SU-DHL-6 (cell line): ENCODE measurements at regions not wholly inside any gene's neighbourhood (a gene's known extent, or its start where the extent isn't known, plus 50 kb on each side); places are given as distances from the start of the nearest gene placed in this dataset.
"Not testable (repeated sequence)": the region's sequence is repeated elsewhere in the genome, so short reads cannot be mapped to it uniquely, and the experiment has no call there.

Source experiments
- H2AFZ ChIP-seq: fragments of 200-600 bp; sonication (generic); 2 replicates; pipeline ENCODE4 v1.6.1; 2014; ENCODE audit warnings: low read depth, mild to moderate bottlenecking, moderate library complexity, mixed read lengths, antibody characterized with exemption, low read length; ENCODE audit not compliant: severe bottlenecking
- H3F3A ChIP-seq: fragments of 200-600 bp; shearing (Covaris generic); 2 replicates; pipeline ENCODE4 v1.6.0; 2016; ENCODE audit warnings: antibody characterized with exemption, mild to moderate bottlenecking; ENCODE audit not compliant: insufficient read depth
- H3K27ac ChIP-seq: fragments of 200-600 bp; sonication (generic); 2 replicates; pipeline ENCODE4 v1.5.1; 2016; ENCODE audit warnings: low read depth, mild to moderate bottlenecking, low read length, moderate library complexity, mixed read lengths
- H3K27me3 ChIP-seq: fragments of 200-600 bp; sonication (generic), shearing (Covaris generic); 2 replicates; pipeline ENCODE4 v1.6.0; 2014; ENCODE audit warnings: mild to moderate bottlenecking, low read length
- H3K36me3 ChIP-seq: fragments of 200-600 bp; sonication (generic); 2 replicates; pipeline ENCODE4 v1.6.1; 2014; ENCODE audit warnings: mild to moderate bottlenecking, low read length, mixed read lengths
- H3K4me2 ChIP-seq: fragments of 300-600, 200-600 bp; shearing (Covaris generic), sonication (generic); 2 replicates; pipeline ENCODE4 v1.6.0; 2014; ENCODE audit warnings: low read length, low read depth, mild to moderate bottlenecking; ENCODE audit not compliant: poor library complexity, severe bottlenecking
- H3K4me3 ChIP-seq: fragments of 200-600 bp; sonication (generic); 2 replicates; pipeline ENCODE4 v1.5.1; 2014; ENCODE audit warnings: antibody characterized with exemption, low read length, mild to moderate bottlenecking, mixed read lengths; ENCODE audit not compliant: insufficient read depth, poor library complexity, severe bottlenecking
- H3K79me2 ChIP-seq: fragments of 200-600 bp; sonication (generic); 2 replicates; pipeline ENCODE4 v1.6.1; 2014; ENCODE audit warnings: mild to moderate bottlenecking, low read length, moderate library complexity; ENCODE audit not compliant: insufficient read depth
- H3K9ac ChIP-seq: fragments of 200-600 bp; sonication (generic); 2 replicates; pipeline ENCODE4 v1.7.0; 2014; ENCODE audit warnings: mild to moderate bottlenecking, low read length
- H3K9me2 ChIP-seq: fragments of 200-600 bp; sonication (generic); replicated peaks from 2 replicates; pipeline ENCODE4 v1.6.1; 2014; ENCODE audit warnings: low read length; ENCODE audit not compliant: insufficient read depth
- H3K9me3 ChIP-seq: fragments of 200-600 bp; sonication (generic); 2 replicates; pipeline ENCODE4 v1.6.1; 2014; ENCODE audit warnings: low read length, mixed read lengths; ENCODE audit not compliant: insufficient read depth
- H4K20me1 ChIP-seq: fragments of 200-600 bp; sonication (generic); 2 replicates; pipeline ENCODE4 v1.6.1; 2014; ENCODE audit warnings: low read depth, mild to moderate bottlenecking, antibody characterized with exemption, low read length, moderate library complexity, mixed read lengths

DNA sequence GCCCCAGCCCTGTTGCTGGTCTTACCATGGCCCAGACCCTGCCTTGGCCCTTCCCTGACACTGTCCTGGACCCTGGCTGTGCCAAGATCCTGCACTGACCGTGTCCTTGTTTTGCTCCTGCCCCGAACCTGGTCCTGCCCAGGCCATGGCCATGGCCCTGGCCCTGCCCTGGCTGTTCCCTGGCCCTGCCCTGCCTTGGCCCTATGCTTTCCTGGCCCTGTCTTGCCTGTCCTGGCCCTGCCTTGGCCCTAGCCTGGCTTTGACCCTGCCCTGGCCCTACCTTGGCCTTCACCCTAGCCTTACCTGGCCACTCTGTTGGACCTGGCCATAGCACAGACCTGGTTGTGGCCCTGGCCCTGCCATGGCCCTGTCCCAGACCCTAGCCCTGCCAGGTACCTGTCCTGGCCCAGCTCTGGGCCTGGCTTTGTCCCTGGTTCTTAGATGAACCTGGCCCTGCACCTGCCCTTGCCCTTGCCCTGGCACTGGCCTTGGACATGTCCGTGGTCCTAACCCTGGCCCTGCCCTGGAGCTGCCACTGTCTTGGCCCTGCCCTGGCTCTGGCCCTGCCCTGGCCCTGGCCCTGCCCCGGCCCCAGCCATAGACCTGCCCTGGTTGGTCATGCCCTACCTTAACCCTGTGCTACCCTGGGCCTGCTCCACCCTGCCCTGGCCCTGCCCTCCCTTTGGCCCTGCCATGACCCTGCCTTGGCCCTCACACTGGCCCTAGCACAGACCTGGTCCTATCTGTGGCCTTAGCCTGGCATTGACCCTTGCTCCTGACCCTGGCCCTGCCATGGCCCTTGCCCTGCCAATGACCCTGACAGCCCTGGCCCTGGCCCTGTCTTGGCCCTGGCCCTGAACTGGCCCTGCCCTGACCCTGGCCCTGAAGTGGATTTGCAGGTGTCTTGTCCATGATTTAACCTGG lies 238.1 kb downstream of the GOLGA6L6 start:
- H3K4me3 ChIP-seq, H3K9me2 ChIP-seq, H2AFZ ChIP-seq, H3K27me3 ChIP-seq, H3K36me3 ChIP-seq, H3F3A ChIP-seq, H3K79me2 ChIP-seq, H3K9ac ChIP-seq, H3K9me3 ChIP-seq, H4K20me1 ChIP-seq, H3K4me2 ChIP-seq, H3K27ac ChIP-seq: not testable (repeated sequence)

DNA sequence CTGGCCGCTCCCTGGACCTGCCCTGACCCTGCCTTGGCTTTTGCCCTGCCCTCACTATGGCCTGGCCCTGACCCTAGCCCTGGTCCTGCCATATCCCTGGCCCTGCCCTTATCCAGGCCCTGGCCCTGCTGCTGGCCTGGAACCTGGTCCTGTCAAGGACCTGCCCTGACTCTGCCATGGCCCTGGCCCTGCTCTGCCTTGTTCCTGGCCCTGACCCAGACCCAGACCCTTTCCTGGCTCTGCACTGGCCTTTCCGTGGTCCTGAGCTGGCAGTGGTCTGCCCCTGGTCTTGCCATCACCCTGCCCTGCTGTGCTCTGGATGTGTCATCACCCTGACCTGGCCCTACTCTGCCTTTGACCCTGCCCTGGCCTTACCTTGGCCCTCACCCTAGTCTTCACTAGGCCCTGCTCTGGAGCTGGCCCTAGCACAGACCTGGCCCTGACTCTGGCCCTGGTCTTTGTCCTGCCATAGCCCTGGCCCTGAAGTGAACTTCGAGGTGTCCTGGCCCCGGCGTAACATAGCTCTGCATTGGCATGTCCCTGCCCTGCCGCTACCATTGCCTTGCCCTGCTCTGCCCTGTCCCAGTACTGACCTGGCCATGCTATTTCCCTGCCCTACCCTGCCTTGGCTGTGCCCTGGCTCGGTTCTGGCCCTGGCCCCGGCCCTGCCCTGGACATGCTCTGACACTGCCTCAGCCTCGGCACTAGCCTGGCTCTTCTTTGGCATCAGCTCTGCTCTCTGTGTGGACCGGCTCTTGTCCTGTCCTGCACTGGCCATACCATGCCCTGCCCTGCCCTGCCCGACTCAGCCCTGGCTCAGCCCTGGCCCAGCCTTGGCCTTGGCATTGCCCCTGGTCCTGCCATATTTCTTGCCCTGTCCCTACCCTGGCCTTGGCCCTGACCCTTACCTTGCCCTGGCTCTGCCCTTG lies 239.2 kb downstream of the GOLGA6L6 start:
- H3K9me2 ChIP-seq, H3F3A ChIP-seq, H3K79me2 ChIP-seq, H3K4me3 ChIP-seq, H3K9ac ChIP-seq, H3K9me3 ChIP-seq, H3K4me2 ChIP-seq, H2AFZ ChIP-seq, H4K20me1 ChIP-seq, H3K36me3 ChIP-seq, H3K27ac ChIP-seq, H3K27me3 ChIP-seq: not testable (repeated sequence)

DNA sequence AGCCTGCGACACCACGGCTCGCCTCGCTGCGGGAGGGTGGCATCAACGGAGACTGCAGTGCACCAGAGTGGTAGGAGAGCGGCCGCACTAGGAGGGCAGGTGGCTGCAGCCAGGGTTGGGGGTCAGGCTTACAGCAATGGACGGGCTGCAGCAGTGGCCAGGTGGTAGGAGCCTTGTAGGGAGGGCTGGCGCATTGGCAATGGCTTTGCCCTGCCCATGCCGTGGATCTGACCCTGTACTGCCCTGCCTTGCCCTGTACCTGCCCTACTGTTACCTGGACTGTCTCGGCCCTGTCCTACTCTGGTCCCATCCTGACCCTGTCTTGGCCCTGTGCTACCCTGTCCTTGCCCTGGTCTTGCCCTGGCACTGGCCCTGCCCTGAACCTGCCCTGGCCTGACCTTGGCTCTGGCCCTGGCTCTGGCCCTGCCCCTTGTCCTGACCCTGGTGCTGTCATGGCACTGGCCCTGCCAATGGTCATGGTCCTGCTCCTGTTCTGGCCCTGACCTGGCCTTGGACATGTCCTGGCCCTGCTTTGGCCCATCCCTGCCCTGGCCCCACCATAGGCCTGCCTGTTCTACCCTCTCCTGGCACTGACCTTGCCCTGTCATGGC lies 240.0 kb downstream of the GOLGA6L6 start:
- not testable (repeated sequence) for H3K36me3 ChIP-seq, H3K9me3 ChIP-seq, H3K79me2 ChIP-seq, H3K4me2 ChIP-seq, H3K27ac ChIP-seq, H2AFZ ChIP-seq, H4K20me1 ChIP-seq, H3K9me2 ChIP-seq, H3K9ac ChIP-seq, H3K4me3 ChIP-seq, H3F3A ChIP-seq, H3K27me3 ChIP-seq

DNA sequence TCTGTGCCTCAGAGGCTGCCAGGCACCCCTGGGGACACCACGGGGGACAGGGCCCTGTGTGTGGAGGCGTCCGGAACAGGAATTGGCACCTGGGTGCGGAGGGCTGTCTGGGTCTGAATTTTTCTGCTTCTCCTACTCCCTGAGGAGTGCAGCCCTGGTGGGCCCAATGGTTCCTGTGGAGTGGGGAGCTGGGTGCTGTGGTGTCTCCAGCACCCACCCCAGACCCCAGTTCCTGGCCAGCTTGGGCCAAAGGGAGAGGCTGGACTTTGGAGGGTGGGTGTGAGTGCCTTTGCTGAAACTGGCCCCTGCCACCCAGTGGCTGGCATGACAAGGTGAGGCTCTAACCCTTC lies 240.6 kb downstream of the GOLGA6L6 start:
- H3F3A ChIP-seq, H3K79me2 ChIP-seq, H3K9me3 ChIP-seq, H3K4me3 ChIP-seq, H3K36me3 ChIP-seq, H3K27me3 ChIP-seq, H3K27ac ChIP-seq, H4K20me1 ChIP-seq, H3K9me2 ChIP-seq, H3K4me2 ChIP-seq, H2AFZ ChIP-seq, H3K9ac ChIP-seq: not testable (repeated sequence)

DNA sequence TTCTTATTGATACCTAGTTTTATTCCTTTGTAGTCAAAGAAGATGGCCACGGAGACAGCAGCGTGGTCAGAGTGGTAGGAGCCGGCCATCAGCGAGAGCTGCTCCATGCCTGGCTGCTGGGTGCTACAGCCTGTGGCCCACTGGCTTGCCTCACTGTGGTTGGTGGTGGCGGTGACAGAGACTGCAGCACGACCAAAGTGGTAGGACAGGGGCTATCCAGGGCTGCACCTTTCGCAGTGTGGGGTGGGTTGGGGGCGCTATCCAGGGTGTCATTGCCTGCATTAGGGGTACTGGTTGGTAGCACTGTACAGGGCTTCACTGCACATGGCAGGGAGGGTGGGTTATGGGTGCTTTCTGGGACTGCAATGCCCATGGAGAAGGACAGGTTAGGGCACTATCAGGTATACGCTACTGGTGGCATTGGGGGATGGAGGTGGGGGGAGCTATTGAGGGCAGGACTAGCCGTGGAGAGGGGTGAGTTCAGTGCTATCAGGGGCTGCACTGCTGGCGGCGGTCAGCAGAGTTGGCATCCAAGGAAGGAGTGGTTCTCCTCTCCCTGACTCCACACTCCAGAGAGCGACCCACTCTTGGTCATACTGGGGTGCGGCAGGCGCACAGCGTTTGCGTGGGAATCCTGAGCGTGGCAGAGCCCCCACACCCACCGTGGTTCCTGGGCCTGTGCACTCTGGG lies 241.1 kb downstream of the GOLGA6L6 start:
- not testable (repeated sequence) for H2AFZ ChIP-seq, H3K9me3 ChIP-seq, H3K79me2 ChIP-seq, H3F3A ChIP-seq, H4K20me1 ChIP-seq, H3K4me3 ChIP-seq, H3K4me2 ChIP-seq, H3K27ac ChIP-seq, H3K27me3 ChIP-seq, H3K36me3 ChIP-seq, H3K9ac ChIP-seq, H3K9me2 ChIP-seq

DNA sequence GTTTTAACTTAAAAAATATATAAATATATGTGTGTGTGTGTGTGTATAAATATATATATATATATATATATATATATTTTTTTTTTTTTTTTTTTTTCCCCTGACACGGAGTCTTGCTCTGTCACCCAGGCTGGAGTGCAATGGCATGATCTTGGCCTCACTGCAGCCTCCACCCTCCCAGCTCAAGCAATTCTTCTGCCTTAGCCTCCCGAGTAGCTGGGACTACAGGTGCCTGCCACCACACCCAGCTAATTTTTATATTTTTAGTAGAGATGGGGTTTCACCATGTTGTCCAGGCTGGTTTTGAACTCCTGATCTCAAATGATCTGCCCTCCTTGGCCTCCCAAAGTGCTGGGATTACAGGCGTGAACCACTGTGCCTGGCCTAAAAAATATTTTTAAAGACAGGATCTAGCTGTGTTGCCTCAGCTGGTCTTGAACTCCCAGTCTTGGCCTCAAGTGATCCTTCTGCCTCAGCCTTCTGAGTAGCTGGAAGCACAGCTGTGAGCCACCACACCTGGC lies 243.9 kb downstream of the GOLGA6L6 start:
- not testable (repeated sequence) for H3K36me3 ChIP-seq

DNA sequence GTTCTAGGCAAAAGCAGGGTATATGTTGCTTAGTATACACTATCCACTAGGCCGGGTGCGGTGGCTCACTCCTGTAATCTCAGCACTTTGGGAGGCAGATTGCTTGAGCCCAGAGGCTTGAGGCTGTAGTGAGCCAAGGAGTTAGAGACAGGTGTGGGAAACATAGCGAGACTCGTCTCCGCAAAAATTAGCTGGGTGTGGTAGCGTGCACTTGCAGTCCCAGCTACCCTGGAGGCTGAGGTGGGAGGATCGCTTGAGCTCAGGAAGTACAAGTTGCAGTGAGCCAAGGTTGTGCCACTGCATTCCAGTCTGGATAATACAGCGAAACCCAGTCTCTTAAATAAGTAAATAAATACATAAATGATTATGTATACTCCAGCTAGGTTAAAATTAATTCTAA lies 245.3 kb downstream of the GOLGA6L6 start:
- H3K9me3 ChIP-seq, H3K4me2 ChIP-seq: not testable (repeated sequence)

More for the DNA sequence above, 243.9 kb downstream of the GOLGA6L6 start:
- not testable (repeated sequence) for H3K27me3 ChIP-seq, H3K9me2 ChIP-seq, H3K27ac ChIP-seq, H3K4me2 ChIP-seq, H3K79me2 ChIP-seq, H3K9me3 ChIP-seq, H4K20me1 ChIP-seq, H3K4me3 ChIP-seq, H3K9ac ChIP-seq, H3F3A ChIP-seq, H2AFZ ChIP-seq

More for the DNA sequence above, 245.3 kb downstream of the GOLGA6L6 start:
- H3K79me2 ChIP-seq, H3K4me3 ChIP-seq, H3F3A ChIP-seq, H3K27me3 ChIP-seq, H3K27ac ChIP-seq, H3K9ac ChIP-seq, H3K36me3 ChIP-seq, H4K20me1 ChIP-seq, H3K9me2 ChIP-seq, H2AFZ ChIP-seq: not testable (repeated sequence)
